Left lung (tissue), 4 donors: ENCODE measurements at regions not wholly inside any gene's neighbourhood (a gene's known extent, or its start where the extent isn't known, plus 50 kb on each side); places are given as distances from the start of the nearest gene placed in this dataset.

Experiments used
- ATAC-seq: fragments of 200-7000 bp; cut with Tn5 transposase; one replicate; pipeline ENCODE4 v1.9.1; 2020; ENCODE audit warnings: moderate library complexity
- DNase-seq, 4 donors: peaks; one replicate each; pipeline ENCODE4 v3.0.0-alpha.2; 2013 to 2020
- H3K27ac ChIP-seq, 2 donors: fragments of 200-600 bp; sonication (generic) in 1 of 2; one replicate each; pipeline versions ENCODE4 v1.5.0 to v1.8.0; 2020 to 2021
- H3K27me3 ChIP-seq, 2 donors: fragments of 200-600 bp; sonication (generic) in 1 of 2; one replicate each; pipeline versions ENCODE4 v1.5.0 to v1.8.0; 2020 to 2021
- H3K36me3 ChIP-seq, 2 donors: fragments of 200-600 bp; sonication (generic) in 1 of 2; one replicate each; pipeline versions ENCODE4 v1.5.0 to v1.8.0; 2020 to 2021
- H3K4me1 ChIP-seq, 2 donors: fragments of 200-600 bp; one replicate each; pipeline ENCODE4 v1.8.0; 2021
- H3K4me3 ChIP-seq, 2 donors: fragments of 200-600 bp; sonication (generic) in 1 of 2; one replicate each; pipeline versions ENCODE4 v1.5.0 to v1.8.0; 2020 to 2021; ENCODE audit warnings: mild to moderate bottlenecking in 1 of 2
- H3K9me3 ChIP-seq, 2 donors: fragments of 200-600 bp; sonication (generic) in 1 of 2; one replicate each; pipeline versions ENCODE4 v1.5.0 to v1.8.0; 2020 to 2021
- intact Hi-C, 2 donors: fragments of 100-400 bp; cut with DNase I; formaldehyde crosslinking; loops; one replicate each; pipeline versions ENCODE4 v1.11.2 to v1.14.2; 2022
- TF ChIP-seq, protein P1 (sequence below), 2 donors: fragments of 200-600 bp; sonication (generic) in 1 of 2; IDR thresholded peaks; one replicate each; pipeline versions ENCODE4 v1.5.0 to v1.8.0; 2021; ENCODE audit warnings: antibody characterized with exemption in 2 of 2
- donor health status: DM: no; HTN: yes; CAD: no.
- donor health status: DM: no; HTN: no; CAD: no.

DNA sequence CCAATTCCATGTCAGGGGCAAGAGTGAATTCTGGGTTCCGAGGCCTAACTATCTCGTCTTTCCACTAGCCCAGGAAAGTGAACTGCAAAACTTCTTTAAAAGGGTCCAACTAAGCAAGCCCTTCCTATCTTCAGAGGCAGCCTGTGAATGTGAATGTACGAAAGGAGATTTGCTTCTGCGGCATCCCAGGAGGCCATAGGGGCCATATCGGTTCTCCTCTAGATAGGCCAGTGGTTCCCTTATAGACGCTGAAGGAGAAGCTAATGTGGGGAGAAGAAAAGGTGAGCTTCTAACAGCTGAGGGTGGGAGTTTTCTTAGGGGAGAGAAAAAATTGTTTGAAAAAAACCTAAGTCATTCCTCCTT lies 128.0 kb upstream of the C1orf174 start:
- Histone ChIP-seq H3K27ac (no peak overlapping the region), H3K4me3 (no peak overlapping the region), H3K9me3 (no peaks in the 10 kb centered on the region), H3K36me3 (no peaks in the 10 kb centered on the region), H3K27me3 (peaks cover 0 to 82% of the 10 kb centered on the region in 2 donors), H3K4me1 (no peaks in the 10 kb centered on the region)
- TF ChIP-seq, protein P1, sequence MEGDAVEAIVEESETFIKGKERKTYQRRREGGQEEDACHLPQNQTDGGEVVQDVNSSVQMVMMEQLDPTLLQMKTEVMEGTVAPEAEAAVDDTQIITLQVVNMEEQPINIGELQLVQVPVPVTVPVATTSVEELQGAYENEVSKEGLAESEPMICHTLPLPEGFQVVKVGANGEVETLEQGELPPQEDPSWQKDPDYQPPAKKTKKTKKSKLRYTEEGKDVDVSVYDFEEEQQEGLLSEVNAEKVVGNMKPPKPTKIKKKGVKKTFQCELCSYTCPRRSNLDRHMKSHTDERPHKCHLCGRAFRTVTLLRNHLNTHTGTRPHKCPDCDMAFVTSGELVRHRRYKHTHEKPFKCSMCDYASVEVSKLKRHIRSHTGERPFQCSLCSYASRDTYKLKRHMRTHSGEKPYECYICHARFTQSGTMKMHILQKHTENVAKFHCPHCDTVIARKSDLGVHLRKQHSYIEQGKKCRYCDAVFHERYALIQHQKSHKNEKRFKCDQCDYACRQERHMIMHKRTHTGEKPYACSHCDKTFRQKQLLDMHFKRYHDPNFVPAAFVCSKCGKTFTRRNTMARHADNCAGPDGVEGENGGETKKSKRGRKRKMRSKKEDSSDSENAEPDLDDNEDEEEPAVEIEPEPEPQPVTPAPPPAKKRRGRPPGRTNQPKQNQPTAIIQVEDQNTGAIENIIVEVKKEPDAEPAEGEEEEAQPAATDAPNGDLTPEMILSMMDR (IDR thresholded peaks at IDR 0.05), result no peak
- intact Hi-C loops, result no loop called here
- DNase-seq (no peak), ATAC-seq (no peak)

DNA sequence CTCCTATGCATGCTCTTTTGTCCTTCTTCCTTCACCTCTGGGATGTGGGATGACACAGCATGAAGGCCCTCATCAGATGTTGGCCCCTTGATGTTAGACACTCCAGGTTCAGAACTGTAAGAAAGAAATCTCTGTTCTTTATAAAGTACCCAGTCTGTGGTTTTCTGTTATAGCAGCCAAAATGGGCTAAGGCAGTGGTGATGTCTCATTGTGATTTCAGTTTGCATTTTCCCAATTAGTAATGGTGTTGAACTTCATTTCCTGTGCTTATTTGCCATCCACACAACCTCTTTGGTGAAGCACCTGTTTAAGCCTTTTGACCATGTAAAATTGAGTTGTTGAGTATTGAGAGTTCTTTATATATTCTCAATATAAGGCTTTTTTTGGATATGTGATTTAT lies 129.3 kb upstream of the C1orf174 start:
- Histone ChIP-seq H3K4me1 (no peaks in the 10 kb centered on the region), H3K27me3 (peaks cover 0 to 83% of the 10 kb centered on the region in 2 donors), H3K4me3 (no peak overlapping the region), H3K36me3 (no peaks in the 10 kb centered on the region), H3K27ac (no peak overlapping the region), H3K9me3 (no peaks in the 10 kb centered on the region)
- intact Hi-C loops, result no loop called here
- TF ChIP-seq, protein P1 (IDR thresholded peaks at IDR 0.05), result no peak
- ATAC-seq, result no peak
- no peak for DNase-seq

DNA sequence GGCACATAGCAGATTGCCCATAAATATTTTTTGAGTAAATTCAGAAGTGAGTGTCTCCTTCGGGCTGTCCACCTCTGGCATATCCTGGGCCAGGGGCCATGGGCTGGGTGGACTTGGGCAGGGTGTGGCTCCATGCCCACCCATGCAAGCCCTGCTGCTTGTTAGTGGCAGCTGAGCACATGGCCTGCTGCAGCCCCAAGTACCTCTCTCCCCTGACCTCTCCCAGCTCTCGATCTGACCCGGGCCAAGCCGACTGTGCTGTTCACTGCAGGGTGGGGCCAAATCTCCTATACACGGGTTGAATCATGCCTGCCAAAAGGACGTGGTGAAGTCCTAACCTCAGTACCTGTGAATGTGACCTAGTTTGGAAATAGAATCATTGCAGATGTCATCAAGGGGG lies 132.5 kb upstream of the C1orf174 start:
- TF ChIP-seq, protein P1 (IDR thresholded peaks at IDR 0.05), result no peak
- Histone ChIP-seq H3K27me3 (peaks cover 0 to 73% of the 10 kb centered on the region in 2 donors), H3K36me3 (no peaks in the 10 kb centered on the region), H3K4me1 (no peaks in the 10 kb centered on the region), H3K27ac (no peak overlapping the region), H3K4me3 (no peak overlapping the region), H3K9me3 (no peaks in the 10 kb centered on the region)
- ATAC-seq (no peak), DNase-seq (peak in 1 of 4 donors; percentile 31)
- intact Hi-C loops, result no loop called here

DNA sequence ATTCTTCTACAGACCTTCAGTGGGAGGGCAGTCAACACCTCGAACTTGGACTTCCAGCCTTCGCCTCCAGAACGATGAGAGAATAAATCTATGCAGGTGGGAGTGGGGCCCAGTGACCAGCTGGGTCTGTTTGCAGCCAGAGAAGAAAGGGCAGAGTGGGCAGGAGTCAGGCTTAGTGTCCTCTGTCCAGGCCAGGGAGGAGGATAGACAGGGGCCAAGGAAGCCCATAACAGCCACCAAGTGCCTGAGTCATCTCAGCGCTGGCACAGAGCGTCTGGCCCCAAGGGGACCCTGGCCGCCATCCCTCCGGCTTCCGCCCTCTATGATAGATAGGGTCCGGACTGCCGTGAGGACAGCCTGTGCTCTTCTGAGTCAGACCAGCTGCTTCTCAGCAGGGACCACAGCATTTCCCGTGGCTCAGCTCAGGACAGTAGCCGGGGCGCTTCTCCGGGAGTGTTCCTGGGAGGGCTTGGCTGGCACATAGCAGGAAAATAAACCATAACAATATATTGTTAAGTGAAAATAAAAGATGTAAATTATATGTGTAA lies 133.1 kb upstream of the C1orf174 start:
- TF ChIP-seq, protein P1 (IDR thresholded peaks at IDR 0.05), result no peak
- no peaks in the 10 kb centered on the region for H3K9me3 ChIP-seq
- intact Hi-C loops, result no loop called here
- DNase-seq, result peak in 1 of 4 donors; percentile 42
- H3K4me1 ChIP-seq, result no peaks in the 10 kb centered on the region
- ATAC-seq, result no peak
- peaks cover 0 to 66% of the 10 kb centered on the region in 2 donors for H3K27me3 ChIP-seq
- H3K27ac ChIP-seq, result no peak overlapping the region
- H3K36me3 ChIP-seq, result no peaks in the 10 kb centered on the region
- no peak overlapping the region for H3K4me3 ChIP-seq

DNA sequence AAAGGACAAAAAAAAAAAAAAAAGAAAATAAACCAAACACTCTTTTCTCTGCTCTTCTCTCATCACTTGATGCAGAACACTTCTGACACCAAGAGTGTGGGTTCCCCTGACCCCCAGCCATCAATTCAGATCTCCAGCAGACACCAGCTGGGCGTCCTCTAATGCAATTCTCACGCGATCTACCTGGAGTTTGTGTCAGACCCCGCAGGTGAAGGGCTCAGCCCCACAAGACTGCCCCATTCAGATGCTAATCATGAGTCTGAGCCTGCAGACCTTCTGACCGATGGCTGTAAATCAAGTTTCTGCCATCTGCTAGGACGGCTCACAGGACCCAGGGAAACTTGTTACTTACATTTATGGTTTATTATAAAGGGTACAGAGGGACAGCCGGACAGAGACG lies 133.6 kb upstream of the C1orf174 start:
- no peak for DNase-seq
- Histone ChIP-seq H3K4me1 (no peaks in the 10 kb centered on the region), H3K36me3 (no peaks in the 10 kb centered on the region), H3K9me3 (no peaks in the 10 kb centered on the region), H3K4me3 (no peak overlapping the region), H3K27ac (no peak overlapping the region), H3K27me3 (peaks cover 0 to 61% of the 10 kb centered on the region in 2 donors)
- ATAC-seq, result no peak
- intact Hi-C loops, result no loop called here
- TF ChIP-seq, protein P1 (IDR thresholded peaks at IDR 0.05), result no peak
